HG03520 (cell line): ENCODE measurements at regions not wholly inside any gene's neighbourhood (a gene's known extent, or its start where the extent isn't known, plus 50 kb on each side); places are given as distances from the start of the nearest gene placed in this dataset.

ENCODE experiments used
- ATAC-seq: cut with Tn5 transposase; IDR thresholded peaks from one replicate; pipeline ENCODE4 v1.9.1; 2021; ENCODE audit warnings: mild to moderate bottlenecking, moderate library complexity; ENCODE audit not compliant: unreplicated experiment

DNA sequence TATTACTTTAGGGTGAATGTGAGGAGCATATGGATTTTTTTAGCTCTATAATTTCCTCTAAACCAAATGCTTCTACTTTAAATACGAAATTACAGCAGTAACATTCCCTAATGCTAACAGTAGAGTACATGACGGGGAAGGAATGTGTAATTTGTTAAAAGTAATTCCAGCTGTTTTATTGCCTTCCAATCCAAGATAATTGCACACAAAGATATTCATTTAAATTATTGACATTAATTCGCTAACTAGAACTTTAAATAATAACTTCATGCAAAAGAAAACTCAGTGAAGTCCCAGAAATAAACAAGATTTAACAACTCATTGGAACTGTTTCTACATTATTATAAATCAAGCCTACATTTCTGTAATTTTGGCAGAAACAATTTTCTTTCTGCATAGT lies 261.4 kb upstream of the CFAP20DC start:
- no peak for ATAC-seq

DNA sequence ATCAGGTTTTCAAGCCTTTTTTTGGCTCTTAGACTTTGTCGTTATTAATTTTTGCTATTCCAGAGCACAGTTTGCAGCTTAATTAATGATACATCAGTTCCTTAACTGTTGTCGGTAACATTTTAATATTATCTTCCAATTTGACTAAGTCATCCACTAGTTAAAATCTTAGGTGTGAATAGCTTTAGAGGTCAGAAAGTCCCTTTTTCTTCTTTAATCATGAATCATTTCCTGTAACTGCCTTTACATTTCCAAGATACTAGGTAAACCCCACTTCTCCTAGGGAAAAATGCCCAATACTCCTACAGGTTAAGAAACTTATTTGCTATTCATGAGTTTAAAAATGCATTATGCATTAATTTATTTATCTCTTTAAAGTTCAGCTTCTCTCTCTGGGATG lies 260.9 kb upstream of the CFAP20DC start:
- no peak for ATAC-seq

- ATAC-seq: no peak
Measured at GRCh38 chr3:59308684-59309083, 258.9 kb upstream of the CFAP20DC start.

- ATAC-seq: no peak
Measured at GRCh38 chr3:59308001-59308400, 258.2 kb upstream of the CFAP20DC start.

GRCh38 chr3:59306436-59306835 lies 256.6 kb upstream of the CFAP20DC start:
- no peak for ATAC-seq

DNA sequence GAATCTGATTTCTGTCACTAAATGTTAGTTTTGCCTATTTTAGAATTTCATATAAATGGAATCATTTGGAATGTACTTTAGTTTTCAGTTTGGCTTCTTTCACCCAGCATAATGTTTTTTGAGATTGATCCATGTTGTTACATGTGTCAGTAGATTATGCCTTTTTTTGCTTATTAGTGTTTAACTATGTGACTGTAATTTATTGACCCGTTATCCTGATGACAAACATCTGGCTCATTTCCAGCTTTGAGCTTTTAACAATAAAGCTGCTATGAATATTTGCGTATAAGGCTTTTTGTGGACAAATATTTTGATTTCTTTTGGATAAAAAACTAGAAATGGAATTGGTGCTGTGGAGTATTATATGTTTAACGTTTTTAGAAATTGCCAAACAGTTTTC lies 254.5 kb upstream of the CFAP20DC start:
- ATAC-seq: no peak

DNA sequence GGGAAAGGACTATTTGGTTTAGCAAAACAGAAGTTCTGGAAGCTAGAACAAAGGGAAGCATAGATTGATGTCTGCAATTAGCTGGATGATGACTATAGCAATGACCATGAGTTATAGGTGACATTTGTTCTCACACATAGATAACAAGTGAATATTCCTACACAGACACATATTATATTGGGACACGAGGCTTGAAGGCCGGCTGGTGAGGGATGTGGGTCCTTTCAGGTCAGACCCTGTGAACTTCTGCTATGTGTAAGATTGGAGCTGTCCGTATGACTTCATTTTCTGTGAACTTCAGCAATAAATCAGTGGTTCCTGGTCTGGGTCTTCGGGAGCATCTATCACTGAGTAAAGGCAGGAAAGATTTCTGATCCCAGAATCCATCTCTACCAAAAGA lies 253.6 kb upstream of the CFAP20DC start:
- ATAC-seq: no peak

- ATAC-seq: no peak
Measured at GRCh38 chr3:59302442-59302841, 252.6 kb upstream of the CFAP20DC start.

- no peak for ATAC-seq
Measured at GRCh38 chr3:59300733-59301132, 250.9 kb upstream of the CFAP20DC start.

DNA sequence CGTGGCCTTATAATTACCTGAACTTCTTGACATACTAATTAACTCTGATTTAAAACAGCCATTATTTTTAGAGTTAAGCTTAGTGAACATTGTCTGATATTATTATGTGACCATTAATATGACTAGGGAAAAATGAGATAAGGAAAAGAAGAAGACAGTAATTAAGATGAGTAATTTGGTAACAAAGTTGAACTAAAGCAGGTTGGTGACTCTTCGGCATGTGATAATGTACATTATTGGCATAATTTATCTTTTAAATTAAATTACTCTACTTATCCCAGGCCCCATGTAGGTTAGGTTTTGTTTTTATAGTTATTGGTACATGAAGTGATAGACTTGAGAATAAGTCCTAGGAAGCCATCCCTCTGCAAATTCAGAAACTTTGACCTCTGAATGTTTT lies 249.7 kb upstream of the CFAP20DC start:
- ATAC-seq: no peak

- no peak for ATAC-seq
Measured at GRCh38 chr3:59290358-59290757, 240.5 kb upstream of the CFAP20DC start.

DNA sequence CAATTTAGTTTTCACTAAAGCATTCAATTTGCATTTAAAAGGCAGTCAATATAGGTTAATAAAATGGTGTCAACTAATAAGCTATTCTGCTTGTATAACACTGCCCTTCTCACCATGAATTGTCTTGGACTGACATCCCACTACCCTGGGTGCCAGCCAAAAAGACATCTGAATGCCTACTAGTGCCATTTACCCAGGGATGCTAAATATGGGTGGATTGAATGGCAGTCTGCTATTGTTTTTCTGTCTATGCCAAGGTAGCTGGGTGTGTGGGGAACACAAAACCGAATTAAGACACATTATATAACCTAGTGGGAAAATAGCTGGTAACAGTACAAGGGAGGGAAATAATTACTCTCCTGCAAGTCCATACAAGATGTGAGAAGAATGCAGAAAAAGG lies 240.0 kb upstream of the CFAP20DC start:
- no peak for ATAC-seq

DNA sequence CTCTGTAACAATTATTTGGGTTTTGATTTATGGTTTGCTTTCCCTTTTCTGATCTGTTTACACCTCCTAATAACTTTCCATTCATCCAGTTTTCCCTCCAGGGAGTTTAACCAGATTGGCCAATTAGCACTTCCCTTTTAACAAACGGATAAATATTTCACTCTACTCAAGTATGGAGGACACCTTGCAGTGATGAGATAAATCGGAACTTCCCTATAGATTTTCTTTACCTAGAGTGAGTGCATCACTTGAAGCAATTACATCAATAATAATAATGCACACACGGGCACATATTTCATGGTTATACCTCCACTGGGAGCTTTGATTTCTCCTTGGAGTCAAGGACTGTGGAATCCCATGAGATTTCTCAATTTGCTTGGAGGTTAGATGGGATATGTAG lies 239.1 kb upstream of the CFAP20DC start:
- no peak for ATAC-seq

DNA sequence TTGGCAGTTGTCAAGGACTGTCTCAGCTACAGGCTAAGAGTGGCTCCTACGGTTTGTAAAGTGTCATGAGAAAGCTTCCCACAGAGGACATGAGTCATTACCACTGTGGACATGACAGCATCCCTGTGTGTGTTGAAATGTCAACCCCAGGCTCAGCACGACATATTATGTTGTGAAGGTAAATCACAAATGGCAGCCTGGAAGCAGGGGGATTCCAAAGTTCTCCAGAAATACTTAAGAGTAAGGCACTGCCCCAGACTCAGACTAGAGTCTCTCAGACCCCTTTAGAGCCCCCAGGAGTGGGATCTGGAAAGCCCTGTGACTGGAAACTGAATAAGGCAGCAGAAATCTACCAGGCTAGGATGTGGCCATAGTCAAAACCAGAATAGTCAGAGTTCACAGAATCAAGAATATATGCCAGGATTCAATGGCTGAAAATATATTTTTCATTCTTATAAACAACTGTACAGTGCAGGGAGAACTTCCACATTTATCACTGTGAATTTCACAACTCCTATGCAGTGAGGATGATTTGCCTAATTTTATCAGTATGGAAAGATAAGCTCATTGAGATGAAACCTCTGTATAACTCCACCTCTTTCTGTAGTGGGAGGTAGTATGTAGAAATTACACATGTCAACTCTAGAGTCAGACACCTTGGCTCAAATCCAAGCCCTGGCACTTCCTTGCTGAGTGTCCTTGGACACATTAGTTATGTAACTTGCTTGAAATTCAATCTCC lies 237.1 kb upstream of the CFAP20DC start:
- no peak for ATAC-seq

DNA sequence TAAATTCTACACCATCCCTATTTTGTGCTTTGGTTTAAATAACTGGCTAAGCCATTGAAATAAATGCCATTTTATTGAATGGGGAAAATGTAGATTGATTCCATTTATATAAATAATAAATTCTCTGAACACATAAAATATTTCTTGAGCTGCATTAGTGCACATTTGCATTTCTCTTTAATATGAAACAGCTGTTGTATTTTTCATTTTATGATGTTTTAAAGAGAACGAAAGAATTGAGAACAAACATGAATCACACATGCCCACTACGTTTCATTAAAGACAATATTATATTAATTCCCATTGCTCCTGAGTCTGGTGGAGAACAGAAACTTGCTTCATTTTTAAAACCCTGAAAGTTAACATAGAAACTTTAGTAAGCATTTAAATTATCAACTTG lies 235.7 kb upstream of the CFAP20DC start:
- no peak for ATAC-seq

GRCh38 chr3:59284926-59285325 lies 235.1 kb upstream of the CFAP20DC start:
- ATAC-seq: no peak

GRCh38 chr3:59280113-59280512 lies 230.3 kb upstream of the CFAP20DC start:
- no peak for ATAC-seq

GRCh38 chr3:59277816-59278215 lies 228.0 kb upstream of the CFAP20DC start:
- no peak for ATAC-seq

- no peak for ATAC-seq
Measured at GRCh38 chr3:59277201-59277600, 227.4 kb upstream of the CFAP20DC start.

DNA sequence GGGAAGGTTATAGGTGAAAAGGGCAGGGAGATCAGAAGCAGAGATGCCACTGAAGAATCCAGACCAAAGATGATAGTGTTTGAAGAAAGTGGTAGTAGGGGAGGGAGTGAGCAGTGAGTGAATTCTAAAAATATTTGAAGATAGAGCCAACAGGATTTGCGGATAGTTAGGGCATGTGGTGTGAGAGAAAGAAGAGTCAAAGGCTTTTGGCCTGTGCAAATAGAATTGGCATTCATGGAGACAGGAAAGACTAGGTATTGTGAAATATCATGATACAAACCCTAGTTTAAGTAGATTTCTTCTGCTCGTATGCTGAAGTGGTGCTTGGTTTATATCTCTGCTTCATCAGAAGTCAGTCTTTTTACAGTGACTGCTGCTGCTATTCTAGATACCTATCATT lies 224.2 kb upstream of the CFAP20DC start:
- ATAC-seq: no peak

DNA sequence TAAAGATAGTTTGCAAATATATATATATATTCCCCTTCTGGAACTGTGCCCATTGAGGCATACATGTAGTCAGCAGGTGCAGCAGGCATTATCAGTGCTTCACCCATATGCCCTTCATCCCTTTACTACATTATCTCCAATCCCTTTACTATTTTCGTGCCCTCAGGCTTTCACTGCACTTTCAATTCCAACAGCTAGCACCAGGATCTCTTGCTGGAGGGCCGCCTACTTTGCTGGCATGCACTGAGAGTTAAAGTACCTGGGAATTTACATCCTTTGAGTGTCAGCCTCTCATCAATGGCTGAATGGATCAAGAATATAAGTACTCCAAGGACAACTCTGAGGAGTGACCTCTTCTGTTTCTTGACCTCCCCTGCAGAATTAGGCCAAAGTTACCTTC lies 222.1 kb upstream of the CFAP20DC start:
- ATAC-seq: no peak

DNA sequence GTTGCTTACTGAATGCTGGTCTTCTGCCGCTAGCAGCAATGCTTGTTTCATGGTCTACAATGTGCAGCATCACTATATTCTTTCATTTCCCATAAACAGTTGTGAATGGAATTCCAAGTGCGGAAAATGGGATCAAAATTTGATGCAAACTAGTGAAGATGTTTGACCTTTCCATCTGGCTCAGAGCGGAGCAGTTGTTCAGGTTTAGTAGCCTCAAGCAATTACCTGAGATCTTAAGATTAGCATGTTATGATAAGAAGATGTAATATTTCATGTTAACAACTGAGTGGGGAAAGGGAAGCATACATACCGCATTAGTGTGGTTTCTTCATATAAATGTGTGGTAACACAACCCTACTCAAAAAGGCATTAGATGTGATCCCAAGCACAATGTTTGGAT lies 221.1 kb upstream of the CFAP20DC start:
- ATAC-seq: no peak

DNA sequence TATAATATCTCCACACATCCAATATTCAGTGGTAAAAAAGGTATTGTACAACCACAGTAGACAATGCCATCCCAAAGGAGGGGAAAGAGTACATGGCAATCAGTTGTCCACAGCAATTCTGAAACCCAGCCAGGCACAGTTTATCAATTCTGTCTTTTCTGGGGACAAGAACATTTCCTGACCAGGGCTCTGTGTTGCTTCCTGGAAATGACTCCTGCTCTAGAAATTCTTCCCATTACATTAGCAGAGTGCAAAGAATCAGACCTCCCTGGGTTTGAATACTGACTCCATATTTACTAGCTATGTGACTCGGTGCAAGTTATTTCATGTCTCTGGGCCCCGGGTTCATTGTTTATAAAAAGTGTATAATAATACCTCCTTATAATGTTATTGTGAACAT lies 220.4 kb upstream of the CFAP20DC start:
- no peak for ATAC-seq
